GM12892 (cell line): ENCODE measurements at regions not wholly inside any gene's neighbourhood (a gene's known extent, or its start where the extent isn't known, plus 50 kb on each side); places are given as distances from the start of the nearest gene placed in this dataset.
"Not testable (repeated sequence)": the region's sequence is repeated elsewhere in the genome, so short reads cannot be mapped to it uniquely, and the experiment has no call there.

Experiments used
- DNase-seq: peaks from one replicate; pipeline ENCODE4 v3.0.0; 2011; ENCODE audit not compliant: insufficient read length
- FAIRE-seq: peaks from 2 replicates; lab custom pipeline; 2011; peaks lifted over from hg19 to GRCh38; lab: Jason Lieb, UNC
- POLR2A ChIP-seq: IDR thresholded peaks from 2 replicates; pipeline ENCODE4 v1.6.1; 2011; ENCODE audit warnings: low read depth, low read length, control low read depth
- POLR2AphosphoS5 ChIP-seq: IDR thresholded peaks from 2 replicates; pipeline ENCODE4 v1.6.1; 2011; ENCODE audit warnings: low read depth, low read length, control low read depth
- TAF1 ChIP-seq: IDR thresholded peaks from 2 replicates; pipeline ENCODE4 v1.6.1; 2011; ENCODE audit warnings: low read depth, mild to moderate bottlenecking, control low read depth, low read length, borderline replicate concordance

- not testable (repeated sequence) for FAIRE-seq, DNase-seq
Observed at GRCh38 chr6:142016666-142017065, 116.1 kb upstream of the GJE1 start.

- DNase-seq, FAIRE-seq: not testable (repeated sequence)
Observed at GRCh38 chr6:142015463-142015862, 117.3 kb upstream of the GJE1 start.

GRCh38 chr6:142015011-142015410, 117.7 kb upstream of the GJE1 start:
- DNase-seq = no peak
- TF ChIP-seq POLR2AphosphoS5 (no peak), TAF1 (no peak), POLR2A (no peak)
- no peak for FAIRE-seq

GRCh38 chr6:142014515-142014914, 118.2 kb upstream of the GJE1 start:
- DNase-seq (no peak), FAIRE-seq (no peak)
- TF ChIP-seq TAF1 (no peak), POLR2AphosphoS5 (no peak)

GRCh38 chr6:142013875-142014495, 118.7 kb upstream of the GJE1 start:
- DNase-seq (no peak), FAIRE-seq (no peak)
- TF ChIP-seq POLR2A (no peak), POLR2AphosphoS5 (no peak), TAF1 (no peak)

GRCh38 chr6:142013287-142013686, 119.4 kb upstream of the GJE1 start:
- TF ChIP-seq TAF1 (no peak), POLR2A (no peak), POLR2AphosphoS5 (no peak)
- no peak for FAIRE-seq
- no peak for DNase-seq

- FAIRE-seq = no peak
- DNase-seq = no peak
- TF ChIP-seq POLR2AphosphoS5 (no peak), POLR2A (no peak), TAF1 (no peak)
Observed at GRCh38 chr6:142011775-142012174, 121.0 kb upstream of the GJE1 start.

- TF ChIP-seq POLR2AphosphoS5 (no peak), TAF1 (no peak), POLR2A (no peak)
- DNase-seq (no peak), FAIRE-seq (no peak)
Observed at GRCh38 chr6:142011156-142011555, 121.6 kb upstream of the GJE1 start.

- FAIRE-seq = no peak
- DNase-seq = no peak
- TF ChIP-seq TAF1 = no peak
- no peak for TF ChIP-seq POLR2AphosphoS5
- TF ChIP-seq POLR2A = no peak
Observed at GRCh38 chr6:142009647-142010046, 123.1 kb upstream of the GJE1 start.

GRCh38 chr6:142008781-142009180, 123.9 kb upstream of the GJE1 start:
- DNase-seq (no peak), FAIRE-seq (no peak)
- no peak for TF ChIP-seq POLR2A
- no peak for TF ChIP-seq TAF1
- no peak for TF ChIP-seq POLR2AphosphoS5

- DNase-seq (no peak), FAIRE-seq (no peak)
- TF ChIP-seq POLR2A = no peak
- TF ChIP-seq TAF1 = no peak
- TF ChIP-seq POLR2AphosphoS5 = no peak
Observed at GRCh38 chr6:142008016-142008735, 124.5 kb upstream of the GJE1 start.

- TF ChIP-seq POLR2AphosphoS5 (no peak), POLR2A (no peak), TAF1 (no peak)
- FAIRE-seq (no peak), DNase-seq (no peak)
Observed at GRCh38 chr6:142005021-142005420, 127.7 kb upstream of the GJE1 start.
